Stomach (tissue), 8 donors: ENCODE measurements at regions not wholly inside any gene's neighbourhood (a gene's known extent, or its start where the extent isn't known, plus 50 kb on each side); places are given as distances from the start of the nearest gene placed in this dataset.
A peak's percentile ranks its signal among the peaks of the same experiment; 100 is the strongest.
"Not testable (repeated sequence)": the region's sequence is repeated elsewhere in the genome, so short reads cannot be mapped to it uniquely, and the experiment has no call there.

Experiments
- DNase-seq, 2 donors: peaks; one replicate each; pipeline versions ENCODE4 v3.0.0 to v3.0.0-alpha.2; 2013 to 2019
- H3K27ac ChIP-seq, 5 donors: fragments of 200-600 bp in 4 of 5; sonication (generic) in 4 of 5; one replicate each; pipeline ENCODE4 v1.5.1; 2013 to 2019; ENCODE audit warnings: mild to moderate bottlenecking in 1 of 5, moderate library complexity in 1 of 5
- H3K27me3 ChIP-seq, 3 donors: fragments of 200-600 bp; sonication (generic); one replicate each; pipeline ENCODE4 v1.5.1; 2017 to 2019; ENCODE audit warnings: mixed run types in 1 of 3
- H3K36me3 ChIP-seq, 4 donors: fragments of 200-600 bp; sonication (generic); 1 replicate in 3 of 4; 2 replicates in 1 of 4; pipeline ENCODE4 v1.5.1; 2016 to 2019
- H3K4me1 ChIP-seq, 4 donors: fragments of 200-600 bp; sonication (generic); one replicate each; pipeline ENCODE4 v1.5.1; 2016 to 2019
- H3K4me3 ChIP-seq, 4 donors: fragments of 200-600 bp; sonication (generic) in 3 of 4; one replicate each; pipeline ENCODE4 v1.5.1; 2016 to 2019; ENCODE audit warnings: mild to moderate bottlenecking in 1 of 4
- H3K9me3 ChIP-seq, 4 donors: fragments of 200-600 bp; sonication (generic); one replicate each; pipeline ENCODE4 v1.5.1; 2016 to 2019
- CTCF ChIP-seq, 7 experiments: fragments of 450-650 bp in 4 of 7; fragments of 200-600 bp in 3 of 7; sonication (generic) in 3 of 7; IDR thresholded peaks; one replicate each; pipeline ENCODE4 v1.5.1; 2016 to 2019; ENCODE audit warnings: antibody characterized with exemption in 7 of 7, control low read depth in 2 of 7, mild to moderate bottlenecking in 1 of 7
- EP300 ChIP-seq: sonication (generic); formaldehyde crosslinking; IDR thresholded peaks from one replicate; pipeline ENCODE4 v1.6.1; 2017; ENCODE audit warnings: antibody characterized with exemption
- POLR2A ChIP-seq, 4 donors: fragments of 450-650 bp; IDR thresholded peaks; one replicate each; pipeline ENCODE4 v1.6.1; 2016; ENCODE audit warnings: antibody characterized with exemption in 4 of 4, control low read depth in 2 of 4, mild to moderate bottlenecking in 1 of 4, moderate library complexity in 1 of 4
- POLR2AphosphoS5 ChIP-seq, 3 donors: sonication (generic); formaldehyde crosslinking; IDR thresholded peaks; one replicate each; pipeline ENCODE4 v1.6.1; 2016; ENCODE audit warnings: antibody characterized with exemption in 3 of 3
- WGBS, 5 donors: extraction: QIAGEN DNeasy Blood & Tissue Kit in 3 of 5; methylation state at CpG; one replicate each; pipeline versions ENCODE4 v1.1.5 to v1.1.7; 2013 to 2018; 5-methylcytosine and 5-hydroxymethylcytosine counted together
- intact Hi-C: fragments of 100-400 bp; cut with DNase I; formaldehyde crosslinking; loops from one replicate; pipeline ENCODE4 v1.15.1; 2023; ENCODE audit warnings: low total_unique reads
- donor health status: healthy with polysubstance abuse.
- donor health status: Bipolar disorder and iron deficiency.
- donor health status: healthy.

DNA sequence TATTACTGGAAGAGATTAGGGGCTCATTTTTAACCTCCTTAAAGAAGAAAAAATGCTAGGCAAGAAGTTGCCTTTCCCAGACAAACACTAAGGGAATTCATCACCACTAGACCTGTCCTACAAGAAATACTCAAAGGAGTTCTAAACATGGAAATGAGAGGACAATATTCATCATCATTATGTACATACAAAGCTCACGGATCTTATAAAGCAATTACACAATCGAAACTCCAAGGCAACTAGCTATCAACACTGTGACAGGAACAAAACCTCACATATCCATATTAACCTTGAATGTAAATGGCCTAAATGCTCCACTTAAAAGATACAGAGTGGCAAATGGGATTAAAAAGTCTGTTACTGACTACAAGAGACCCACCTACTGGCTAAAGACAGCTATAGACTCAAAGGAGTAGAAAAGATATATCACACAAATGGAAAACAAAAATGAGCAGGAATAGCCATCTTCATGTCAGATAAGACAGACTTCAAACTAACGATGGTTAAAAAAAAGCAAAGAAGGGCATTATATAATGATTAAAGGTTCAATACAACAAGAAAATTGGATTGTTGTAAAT, 246.6 kb downstream of the ADRA2A start:
- Histone ChIP-seq H3K27ac (no peak overlapping the region), H3K27me3 (no peaks in the 10 kb centered on the region), H3K9me3 (no peaks in the 10 kb centered on the region), H3K4me1 (no peaks in the 10 kb centered on the region), H3K36me3 (no peaks in the 10 kb centered on the region), H3K4me3 (no peak overlapping the region)
- 76 to 80% (median 78%) methylated on average over 3 of the region's 3 CpGs for WGBS, 5 donors
- TF ChIP-seq CTCF (IDR thresholded peaks at IDR 0.05) (no peak), EP300 (no peak), POLR2AphosphoS5 (IDR thresholded peaks at IDR 0.05) (no peak), POLR2A (IDR thresholded peaks at IDR 0.05) (no peak)
- no peak for DNase-seq
- intact Hi-C loops: no loop called here

- H3K4me1 ChIP-seq, H3K36me3 ChIP-seq, H3K27ac ChIP-seq, intact Hi-C loops, H3K9me3 ChIP-seq, H3K4me3 ChIP-seq, DNase-seq, H3K27me3 ChIP-seq: not testable (repeated sequence)
- WGBS, 5 donors: 46 to 88% (median 61%) methylated on average over 1 of the region's 1 CpG
Measured at GRCh38 chr10:111332174-111332573, 255.3 kb downstream of the ADRA2A start.

DNA sequence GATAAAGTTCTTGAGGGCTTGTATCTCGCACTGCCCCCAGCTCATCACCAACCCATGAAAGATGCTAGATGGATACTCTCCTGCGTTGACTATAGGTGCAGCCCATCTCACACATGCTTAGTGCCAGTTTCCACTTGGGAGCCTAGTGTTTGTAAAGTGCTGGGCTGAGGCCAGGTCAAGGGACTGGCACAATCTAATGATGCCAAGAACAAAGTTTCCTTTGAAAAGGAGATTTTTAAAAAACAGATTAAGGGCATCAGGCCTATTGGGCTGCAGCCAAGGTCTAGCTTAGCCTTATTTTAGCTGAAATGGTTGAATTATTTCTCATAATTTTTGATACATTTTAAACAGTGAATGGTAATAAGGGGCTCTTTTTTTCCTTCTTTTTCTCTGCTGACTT, 259.0 kb downstream of the ADRA2A start:
- 56 to 76% (median 68%) methylated on average over 2 of the region's 2 CpGs for WGBS, 5 donors
- no peak for TF ChIP-seq EP300
- TF ChIP-seq POLR2AphosphoS5 (IDR thresholded peaks at IDR 0.05): no peak
- no peak for TF ChIP-seq POLR2A (IDR thresholded peaks at IDR 0.05)
- TF ChIP-seq CTCF (IDR thresholded peaks at IDR 0.05): no peak
- Histone ChIP-seq H3K27ac (no peak overlapping the region), H3K36me3 (no peaks in the 10 kb centered on the region), H3K27me3 (no peaks in the 10 kb centered on the region), H3K9me3 (peaks cover 0 to 21% (median 11%) of the 10 kb centered on the region in 4 donors), H3K4me3 (no peak overlapping the region), H3K4me1 (no peaks in the 10 kb centered on the region)
- DNase-seq: no peak
- intact Hi-C loops: no loop called here

- Histone ChIP-seq H3K4me3 (no peak overlapping the region), H3K27ac (no peak overlapping the region), H3K36me3 (no peaks in the 10 kb centered on the region), H3K4me1 (no peaks in the 10 kb centered on the region), H3K27me3 (no peaks in the 10 kb centered on the region), H3K9me3 (peaks cover 6 to 35% (median 17%) of the 10 kb centered on the region in 4 donors)
- DNase-seq: peak in 1 of 2 donors; percentile 6
- 60 to 96% (median 91%) methylated on average over 1 of the region's 1 CpG for WGBS, 5 donors
- intact Hi-C loops: no loop called here
- no peak for TF ChIP-seq CTCF (IDR thresholded peaks at IDR 0.05)
- TF ChIP-seq EP300: no peak
- no peak for TF ChIP-seq POLR2A (IDR thresholded peaks at IDR 0.05)
- TF ChIP-seq POLR2AphosphoS5 (IDR thresholded peaks at IDR 0.05): no peak
Measured at GRCh38 chr10:111338035-111338434, 261.2 kb downstream of the ADRA2A start.

- no peak overlapping the region for H3K27ac ChIP-seq
- intact Hi-C loops: no loop called here
- H3K4me3 ChIP-seq: no peak overlapping the region
- no peaks in the 10 kb centered on the region for H3K4me1 ChIP-seq
- no peak for TF ChIP-seq POLR2A (IDR thresholded peaks at IDR 0.05)
- TF ChIP-seq EP300: no peak
- no peak for TF ChIP-seq POLR2AphosphoS5 (IDR thresholded peaks at IDR 0.05)
- DNase-seq: peak in 1 of 2 donors; percentile 7
- no peaks in the 10 kb centered on the region for H3K36me3 ChIP-seq
- H3K9me3 ChIP-seq: peaks cover 6 to 29% (median 17%) of the 10 kb centered on the region in 4 donors
- no peaks in the 10 kb centered on the region for H3K27me3 ChIP-seq
- 83 to 87% (median 86%) methylated on average over 5 of the region's 5 CpGs for WGBS, 5 donors
Measured at GRCh38 chr10:111338805-111339204, 262.0 kb downstream of the ADRA2A start.
